ENCODE measurements at regions not wholly inside any gene's neighbourhood (a gene's known extent, or its start where the extent isn't known, plus 50 kb on each side); places are given as distances from the start of the nearest gene placed in this dataset.

DNA sequence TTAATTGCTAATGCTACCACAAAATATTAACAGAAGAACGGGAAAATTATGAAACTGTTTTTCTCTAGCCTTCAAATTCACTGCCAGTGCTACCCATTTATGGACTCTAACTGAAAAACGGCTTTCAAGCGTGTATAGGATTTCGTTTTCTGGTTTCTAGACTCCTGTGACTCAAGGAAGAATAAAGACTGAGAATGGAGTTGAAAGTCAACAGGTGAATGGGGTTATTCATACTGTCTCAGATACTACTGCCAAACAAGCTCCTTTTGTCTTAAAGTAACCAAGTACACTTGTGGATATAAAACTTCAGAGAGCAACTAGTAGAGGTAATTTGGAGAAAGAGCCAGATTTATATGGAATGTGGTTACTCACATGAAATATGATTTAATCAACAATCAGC lies 251.1 kb upstream of the ITM2A start:
- TF ChIP-seq POLR2A (IDR thresholded peaks at IDR 0.05) (no peak), POLR2AphosphoS5 (IDR thresholded peaks at IDR 0.05) (no peak)
- TF ChIP-seq, protein P1, sequence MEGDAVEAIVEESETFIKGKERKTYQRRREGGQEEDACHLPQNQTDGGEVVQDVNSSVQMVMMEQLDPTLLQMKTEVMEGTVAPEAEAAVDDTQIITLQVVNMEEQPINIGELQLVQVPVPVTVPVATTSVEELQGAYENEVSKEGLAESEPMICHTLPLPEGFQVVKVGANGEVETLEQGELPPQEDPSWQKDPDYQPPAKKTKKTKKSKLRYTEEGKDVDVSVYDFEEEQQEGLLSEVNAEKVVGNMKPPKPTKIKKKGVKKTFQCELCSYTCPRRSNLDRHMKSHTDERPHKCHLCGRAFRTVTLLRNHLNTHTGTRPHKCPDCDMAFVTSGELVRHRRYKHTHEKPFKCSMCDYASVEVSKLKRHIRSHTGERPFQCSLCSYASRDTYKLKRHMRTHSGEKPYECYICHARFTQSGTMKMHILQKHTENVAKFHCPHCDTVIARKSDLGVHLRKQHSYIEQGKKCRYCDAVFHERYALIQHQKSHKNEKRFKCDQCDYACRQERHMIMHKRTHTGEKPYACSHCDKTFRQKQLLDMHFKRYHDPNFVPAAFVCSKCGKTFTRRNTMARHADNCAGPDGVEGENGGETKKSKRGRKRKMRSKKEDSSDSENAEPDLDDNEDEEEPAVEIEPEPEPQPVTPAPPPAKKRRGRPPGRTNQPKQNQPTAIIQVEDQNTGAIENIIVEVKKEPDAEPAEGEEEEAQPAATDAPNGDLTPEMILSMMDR (IDR thresholded peaks at IDR 0.05), result no peak

Data from breast epithelium (tissue), 3 donors.